ENCODE measurements at regions not wholly inside any gene's neighbourhood (a gene's known extent, or its start where the extent isn't known, plus 50 kb on each side); places are given as distances from the start of the nearest gene placed in this dataset.

DNA sequence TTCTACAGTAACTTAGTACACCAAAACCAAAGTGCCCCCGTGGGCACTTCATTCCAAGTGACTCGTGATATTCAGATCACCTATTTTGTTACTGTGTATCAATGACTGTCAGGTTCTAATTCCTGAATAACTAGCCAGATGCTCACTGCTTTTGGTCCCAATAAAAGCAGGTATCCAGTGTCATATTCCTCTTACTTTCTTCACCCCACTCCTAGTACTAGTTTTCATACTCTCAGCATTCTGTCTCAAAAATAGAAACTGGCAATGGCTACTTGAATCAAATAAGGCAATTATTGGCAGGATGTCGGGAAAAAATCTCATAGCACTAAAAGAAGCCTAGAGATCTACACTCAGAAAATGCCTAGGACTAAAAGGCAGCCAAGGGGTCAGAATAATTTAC, 84.6 kb downstream of the ZNF467 start:
- TF ChIP-seq, protein P1, sequence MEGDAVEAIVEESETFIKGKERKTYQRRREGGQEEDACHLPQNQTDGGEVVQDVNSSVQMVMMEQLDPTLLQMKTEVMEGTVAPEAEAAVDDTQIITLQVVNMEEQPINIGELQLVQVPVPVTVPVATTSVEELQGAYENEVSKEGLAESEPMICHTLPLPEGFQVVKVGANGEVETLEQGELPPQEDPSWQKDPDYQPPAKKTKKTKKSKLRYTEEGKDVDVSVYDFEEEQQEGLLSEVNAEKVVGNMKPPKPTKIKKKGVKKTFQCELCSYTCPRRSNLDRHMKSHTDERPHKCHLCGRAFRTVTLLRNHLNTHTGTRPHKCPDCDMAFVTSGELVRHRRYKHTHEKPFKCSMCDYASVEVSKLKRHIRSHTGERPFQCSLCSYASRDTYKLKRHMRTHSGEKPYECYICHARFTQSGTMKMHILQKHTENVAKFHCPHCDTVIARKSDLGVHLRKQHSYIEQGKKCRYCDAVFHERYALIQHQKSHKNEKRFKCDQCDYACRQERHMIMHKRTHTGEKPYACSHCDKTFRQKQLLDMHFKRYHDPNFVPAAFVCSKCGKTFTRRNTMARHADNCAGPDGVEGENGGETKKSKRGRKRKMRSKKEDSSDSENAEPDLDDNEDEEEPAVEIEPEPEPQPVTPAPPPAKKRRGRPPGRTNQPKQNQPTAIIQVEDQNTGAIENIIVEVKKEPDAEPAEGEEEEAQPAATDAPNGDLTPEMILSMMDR (IDR thresholded peaks at IDR 0.05): no peak
- no peak for TF ChIP-seq POLR2A (IDR thresholded peaks at IDR 0.05)
